Large intestine (tissue), 3 donors: ENCODE measurements at regions not wholly inside any gene's neighbourhood (a gene's known extent, or its start where the extent isn't known, plus 50 kb on each side); places are given as distances from the start of the nearest gene placed in this dataset.

ENCODE experiments used
- DNase-seq, 2 donors: peaks; one replicate each; pipeline versions ENCODE4 v3.0.0 to v3.0.0-alpha.2; 2013
- H3K27ac ChIP-seq: one replicate; pipeline ENCODE4 v1.5.1; 2013; ENCODE audit warnings: low read length
- H3K27me3 ChIP-seq: 2 replicates; pipeline ENCODE4 v1.6.1; 2013; ENCODE audit warnings: low read length; ENCODE audit not compliant: control insufficient read depth, insufficient read depth
- H3K36me3 ChIP-seq: 2 replicates; pipeline ENCODE4 v1.6.1; 2013; ENCODE audit warnings: low read length; ENCODE audit not compliant: control insufficient read depth, insufficient read depth
- H3K4me1 ChIP-seq: one replicate; pipeline ENCODE4 v1.6.1; 2013; ENCODE audit warnings: low read length; ENCODE audit not compliant: control insufficient read depth, insufficient read depth
- H3K4me3 ChIP-seq: one replicate; pipeline ENCODE4 v1.5.1; 2013; ENCODE audit warnings: low read length
- H3K9me3 ChIP-seq: one replicate; pipeline ENCODE4 v1.6.1; 2013; ENCODE audit warnings: mild to moderate bottlenecking, low read depth, low read length, moderate library complexity; ENCODE audit not compliant: control insufficient read depth
- WGBS: methylation state at CpG from one replicate; pipeline ENCODE4 v1.1.5; 2013; ENCODE audit warnings: low lambda C conversion rate; ENCODE audit not compliant: insufficient coverage; 5-methylcytosine and 5-hydroxymethylcytosine counted together

DNA sequence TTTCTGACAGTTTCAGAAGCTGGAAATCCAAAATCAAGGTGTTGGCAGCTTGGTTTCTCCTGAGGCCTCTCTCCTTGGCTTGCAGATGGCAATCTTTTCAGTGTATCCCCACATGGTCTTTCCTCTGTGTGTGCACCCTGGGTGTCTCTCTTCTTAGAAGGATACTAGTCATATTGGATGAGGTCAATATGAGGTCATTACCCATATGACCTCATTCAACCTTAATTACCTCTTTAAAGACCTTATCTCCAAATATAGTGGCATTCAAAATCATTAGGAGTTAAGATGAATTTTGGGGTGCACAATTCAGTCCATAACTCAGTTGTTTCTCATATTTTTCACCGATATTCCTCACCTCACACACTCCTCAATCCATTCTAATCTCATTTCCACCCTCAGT, 92.4 kb upstream of the TGM3 start:
- WGBS, result 89% methylated on average over 1 of the region's 1 CpG
- Histone ChIP-seq H3K4me3 (no peak overlapping the region), H3K4me1 (no peaks in the 10 kb centered on the region), H3K9me3 (peaks cover 10% of the 10 kb centered on the region), H3K36me3 (no peaks in the 10 kb centered on the region), H3K27me3 (peaks cover 26% of the 10 kb centered on the region), H3K27ac (no peak overlapping the region)
- DNase-seq, result no peak

DNA sequence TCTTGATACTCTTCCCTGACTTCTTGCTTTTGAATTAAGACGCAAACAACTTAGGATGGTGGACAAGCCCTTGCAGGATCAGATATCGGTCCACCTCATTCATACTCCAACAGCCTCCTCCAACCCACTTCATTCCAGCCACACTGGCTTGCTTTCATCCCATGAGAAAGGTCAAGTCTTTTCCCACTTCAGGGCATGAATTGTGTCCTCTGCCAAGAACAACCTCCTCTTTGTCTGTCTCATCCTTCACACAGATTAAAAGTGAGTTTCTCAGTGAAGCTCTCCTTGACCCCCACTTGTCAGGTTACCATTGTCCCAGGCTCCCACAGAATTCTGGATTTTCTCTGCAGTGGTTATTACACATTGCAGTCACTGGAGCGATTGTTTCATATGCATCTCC, 91.8 kb upstream of the TGM3 start:
- no peak for DNase-seq
- H3K36me3 ChIP-seq, result no peaks in the 10 kb centered on the region
- peaks cover 10% of the 10 kb centered on the region for H3K9me3 ChIP-seq
- peaks cover 32% of the 10 kb centered on the region for H3K27me3 ChIP-seq
- H3K4me3 ChIP-seq, result no peak overlapping the region
- H3K4me1 ChIP-seq, result no peaks in the 10 kb centered on the region
- no peak overlapping the region for H3K27ac ChIP-seq
- no CpG with 5 or more reads among the region's 3 CpGs for WGBS

DNA sequence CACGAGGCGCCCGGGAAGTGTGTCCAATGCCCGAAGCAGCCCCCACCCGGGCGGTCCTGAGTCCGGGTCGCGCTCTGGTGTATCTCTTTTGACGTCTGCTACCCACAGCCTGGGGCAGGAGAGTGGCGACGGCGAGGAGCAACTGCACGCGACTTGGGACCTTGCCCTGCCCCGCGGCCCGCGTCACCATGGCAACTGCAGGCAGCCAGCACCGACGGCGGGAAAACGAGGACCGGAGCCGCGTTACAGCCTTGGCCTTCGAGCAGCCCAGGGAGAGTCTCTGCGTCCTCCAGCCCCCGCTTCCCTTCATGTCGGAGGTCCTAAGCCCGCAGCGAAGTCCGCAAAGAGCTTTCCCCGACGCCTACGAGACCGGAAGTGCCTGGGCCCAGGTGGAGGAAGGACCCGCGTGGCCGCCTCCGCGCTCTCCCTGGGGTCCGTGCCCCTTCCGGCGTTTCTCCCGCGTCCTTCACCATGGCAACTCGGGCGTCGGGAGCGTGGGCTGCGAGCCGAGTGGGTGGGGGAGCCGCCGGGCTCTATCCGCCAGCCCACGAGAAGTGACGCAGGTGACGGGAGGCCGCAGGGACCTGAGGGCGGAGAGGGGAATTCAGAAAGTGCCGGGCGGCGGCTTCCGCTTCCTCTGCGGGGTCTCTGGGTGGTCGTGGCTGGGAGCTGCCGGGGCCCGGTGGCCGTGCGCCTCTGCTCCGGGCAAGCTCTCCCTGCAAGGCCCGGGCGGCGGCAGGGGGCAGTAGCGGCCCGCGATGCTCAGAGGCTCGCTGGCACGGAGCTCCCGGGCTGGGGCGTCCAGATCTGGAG, 88.6 kb upstream of the TGM3 start:
- Histone ChIP-seq H3K4me1 (no peaks in the 10 kb centered on the region), H3K36me3 (no peaks in the 10 kb centered on the region), H3K4me3 (peak overlapping the region; percentile 49), H3K27me3 (peaks cover 38% of the 10 kb centered on the region), H3K9me3 (peaks cover 10% of the 10 kb centered on the region), H3K27ac (no peak overlapping the region)
- WGBS, result no CpG with 5 or more reads among the region's 82 CpGs
- peak; percentile 43 to 69 for DNase-seq

DNA sequence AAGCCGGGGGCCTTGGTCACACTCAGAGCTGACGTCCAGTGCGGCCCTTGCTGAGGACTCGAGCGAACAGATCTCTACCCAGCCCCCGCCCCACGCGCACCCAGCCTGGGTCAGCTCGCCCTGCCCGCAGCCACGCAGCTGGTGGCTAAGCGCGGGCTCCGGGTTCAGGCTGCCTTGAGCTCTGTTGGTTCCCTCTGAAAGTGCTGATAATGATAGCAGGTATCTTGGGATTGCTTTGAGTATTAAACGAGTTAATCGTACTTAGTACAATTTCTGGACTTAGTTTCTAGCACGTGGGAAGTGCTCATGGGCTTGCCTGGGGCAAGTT, 88.1 kb upstream of the TGM3 start:
- no peak overlapping the region for H3K4me3 ChIP-seq
- WGBS, result no CpG with 5 or more reads among the region's 17 CpGs
- peaks cover 38% of the 10 kb centered on the region for H3K27me3 ChIP-seq
- H3K4me1 ChIP-seq, result no peaks in the 10 kb centered on the region
- no peaks in the 10 kb centered on the region for H3K36me3 ChIP-seq
- H3K9me3 ChIP-seq, result peaks cover 10% of the 10 kb centered on the region
- no peak for DNase-seq
- H3K27ac ChIP-seq, result no peak overlapping the region

DNA sequence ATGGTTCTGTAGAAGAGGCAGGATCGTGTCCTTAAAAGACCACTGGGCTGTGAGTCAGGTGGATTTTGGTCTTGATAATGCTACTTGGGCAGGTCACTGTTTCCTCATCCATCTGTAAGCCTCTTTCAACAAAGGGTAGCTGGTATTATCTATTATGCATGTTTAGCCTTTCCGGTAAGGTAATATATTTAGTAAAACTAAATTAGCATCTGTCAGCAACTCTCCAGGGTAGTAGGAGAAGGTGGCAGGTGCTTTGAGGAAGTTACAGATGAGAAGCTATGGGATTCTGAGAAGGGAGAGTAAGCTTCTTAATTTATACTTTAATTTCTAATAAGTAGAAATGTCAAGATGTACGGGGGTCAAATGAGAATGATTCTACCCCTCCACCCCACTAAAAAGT, 86.9 kb upstream of the TGM3 start:
- WGBS, result 100% methylated on average over 1 of the region's 3 CpGs
- Histone ChIP-seq H3K4me3 (no peak overlapping the region), H3K27ac (no peak overlapping the region), H3K27me3 (peaks cover 38% of the 10 kb centered on the region), H3K4me1 (no peaks in the 10 kb centered on the region), H3K9me3 (peaks cover 10% of the 10 kb centered on the region), H3K36me3 (no peaks in the 10 kb centered on the region)
- no peak for DNase-seq

DNA sequence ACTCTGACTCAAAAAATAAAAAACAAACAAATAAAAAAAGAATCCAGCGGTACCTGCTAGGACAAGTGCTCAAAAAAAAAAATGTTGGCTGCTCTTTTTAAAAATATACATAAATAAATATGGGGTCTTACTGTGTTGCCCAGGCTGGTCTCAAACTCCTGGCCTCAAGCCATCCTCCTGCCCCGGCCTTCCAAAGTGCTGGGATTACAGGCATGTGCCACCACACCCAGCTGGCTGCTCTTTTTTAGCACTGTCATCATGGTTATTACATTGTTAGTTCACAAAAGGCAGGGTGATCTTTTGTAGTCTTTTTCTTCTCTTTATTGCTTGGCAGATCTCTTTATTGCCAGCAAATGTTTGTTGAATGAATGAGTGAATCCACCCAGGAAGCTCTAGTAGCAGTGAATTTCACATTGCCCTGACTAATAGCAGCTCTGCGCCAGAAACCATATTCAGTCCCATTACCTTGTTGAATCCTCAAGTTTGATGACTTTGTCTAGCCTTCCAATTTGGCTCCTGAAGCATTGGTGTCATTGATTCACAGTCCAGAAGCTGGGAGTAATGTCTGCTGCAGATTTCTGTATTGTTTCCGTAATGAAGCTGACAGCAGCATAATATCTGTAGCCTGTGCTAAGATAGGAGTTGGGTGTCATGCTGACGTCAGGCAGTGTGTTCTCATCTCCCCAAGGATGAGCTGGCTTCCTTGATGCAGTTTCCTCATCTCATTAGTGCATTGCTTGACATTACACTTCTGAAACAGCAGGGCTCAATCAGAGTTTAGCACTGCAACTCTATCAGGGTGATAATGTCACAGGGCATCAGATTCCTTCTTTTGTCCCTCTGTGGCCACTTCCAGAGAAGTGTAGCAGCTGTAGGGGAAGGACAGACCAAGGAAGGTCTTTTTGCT, 84.9 kb upstream of the TGM3 start:
- H3K27me3 ChIP-seq, result peaks cover 38% of the 10 kb centered on the region
- no peaks in the 10 kb centered on the region for H3K4me1 ChIP-seq
- no peaks in the 10 kb centered on the region for H3K36me3 ChIP-seq
- H3K4me3 ChIP-seq, result no peak overlapping the region
- H3K9me3 ChIP-seq, result peaks cover 10% of the 10 kb centered on the region
- DNase-seq, result peak in 1 of 2 donors; percentile 9
- H3K27ac ChIP-seq, result no peak overlapping the region
- no CpG with 5 or more reads among the region's 5 CpGs for WGBS

DNA sequence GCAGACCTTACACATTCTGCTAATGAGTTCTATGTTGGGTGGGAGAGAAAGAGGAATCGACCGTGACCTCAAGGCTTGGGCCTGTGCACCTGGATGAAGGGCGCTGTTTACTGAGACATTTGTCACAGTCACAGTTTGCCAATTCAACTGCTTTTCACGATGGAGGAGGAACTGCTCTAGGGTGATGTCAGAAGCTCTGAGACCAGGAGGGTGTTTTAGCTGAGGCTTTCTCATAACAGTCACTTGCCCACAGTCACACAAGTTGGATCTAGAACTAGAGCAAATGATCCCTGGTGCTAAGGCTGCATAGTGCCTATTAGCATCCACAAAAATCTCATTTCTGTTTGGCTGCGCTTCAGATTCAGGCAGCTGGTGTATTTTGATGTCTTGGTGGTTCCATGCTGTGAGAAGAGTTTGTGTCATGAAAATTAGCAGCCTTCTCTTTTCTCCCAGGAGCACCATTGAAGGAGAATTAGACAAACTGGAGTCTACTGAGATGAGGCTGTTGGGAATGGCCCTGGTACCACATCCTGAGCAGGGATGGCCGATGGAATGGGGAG, 83.3 kb upstream of the TGM3 start:
- Histone ChIP-seq H3K4me3 (no peak overlapping the region), H3K27me3 (peaks cover 27% of the 10 kb centered on the region), H3K9me3 (peaks cover 3% of the 10 kb centered on the region), H3K27ac (no peak overlapping the region), H3K4me1 (no peaks in the 10 kb centered on the region), H3K36me3 (no peaks in the 10 kb centered on the region)
- no peak for DNase-seq
- WGBS, result no CpG with 5 or more reads among the region's 6 CpGs

DNA sequence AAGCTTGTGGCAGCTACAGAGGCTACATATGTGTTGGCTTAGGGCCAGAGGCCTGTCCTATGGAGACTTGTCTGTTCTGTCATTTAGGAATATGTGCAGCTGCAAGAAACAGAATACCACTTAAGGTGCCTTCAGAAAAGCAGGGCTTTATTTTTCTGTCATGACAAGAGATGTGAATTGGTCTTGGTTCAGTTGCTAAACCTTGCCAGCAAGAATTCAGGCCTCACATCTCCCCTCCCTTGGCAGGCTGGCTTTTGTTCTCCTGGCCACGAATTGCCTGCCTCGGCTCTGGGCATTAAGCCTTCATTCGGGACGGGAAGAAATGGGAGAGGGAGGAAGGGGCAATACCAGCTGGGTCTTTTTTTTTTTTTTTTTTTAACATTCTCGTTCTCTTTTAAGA, 82.4 kb upstream of the TGM3 start:
- H3K27ac ChIP-seq, result no peak overlapping the region
- WGBS, result no CpG with 5 or more reads among the region's 5 CpGs
- DNase-seq, result no peak
- H3K9me3 ChIP-seq, result no peaks in the 10 kb centered on the region
- no peaks in the 10 kb centered on the region for H3K36me3 ChIP-seq
- H3K27me3 ChIP-seq, result peaks cover 20% of the 10 kb centered on the region
- H3K4me1 ChIP-seq, result no peaks in the 10 kb centered on the region
- H3K4me3 ChIP-seq, result no peak overlapping the region

DNA sequence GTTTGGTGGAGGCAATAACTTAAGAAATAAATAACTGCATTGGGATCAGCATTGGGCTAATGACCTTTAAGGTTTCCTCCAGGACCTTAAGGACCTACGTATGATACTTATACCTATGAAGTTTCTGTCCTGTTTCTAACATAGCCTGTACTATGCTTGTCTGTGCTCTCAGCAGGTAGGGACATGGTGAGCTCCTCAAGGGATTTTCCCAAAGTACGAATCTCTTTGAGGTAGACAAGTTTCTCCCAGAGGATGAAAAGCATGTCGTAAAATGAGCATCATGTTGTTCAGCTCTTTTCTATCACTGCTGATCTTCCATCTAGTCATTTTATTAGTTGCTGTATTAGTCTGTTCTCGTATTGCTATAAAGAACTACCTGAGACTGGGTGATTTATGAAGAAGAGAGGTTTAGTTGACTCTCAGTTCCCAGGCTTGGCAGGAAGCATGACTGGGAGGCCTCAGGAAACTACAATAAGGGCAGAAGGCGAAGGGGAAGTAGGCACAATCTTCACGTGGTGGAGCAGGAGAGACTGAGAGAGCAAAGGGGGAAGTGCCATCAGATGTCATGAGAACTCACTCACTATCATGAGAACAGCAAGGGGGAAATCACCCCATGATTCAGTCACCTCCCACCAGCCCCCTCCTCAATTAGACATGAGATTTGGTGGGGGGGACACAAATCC, 77.8 kb upstream of the TGM3 start:
- no peak for DNase-seq
- Histone ChIP-seq H3K36me3 (no peaks in the 10 kb centered on the region), H3K4me1 (no peaks in the 10 kb centered on the region), H3K4me3 (no peak overlapping the region), H3K27me3 (no peaks in the 10 kb centered on the region), H3K27ac (no peak overlapping the region), H3K9me3 (no peaks in the 10 kb centered on the region)
- 88% methylated on average over 1 of the region's 6 CpGs for WGBS

DNA sequence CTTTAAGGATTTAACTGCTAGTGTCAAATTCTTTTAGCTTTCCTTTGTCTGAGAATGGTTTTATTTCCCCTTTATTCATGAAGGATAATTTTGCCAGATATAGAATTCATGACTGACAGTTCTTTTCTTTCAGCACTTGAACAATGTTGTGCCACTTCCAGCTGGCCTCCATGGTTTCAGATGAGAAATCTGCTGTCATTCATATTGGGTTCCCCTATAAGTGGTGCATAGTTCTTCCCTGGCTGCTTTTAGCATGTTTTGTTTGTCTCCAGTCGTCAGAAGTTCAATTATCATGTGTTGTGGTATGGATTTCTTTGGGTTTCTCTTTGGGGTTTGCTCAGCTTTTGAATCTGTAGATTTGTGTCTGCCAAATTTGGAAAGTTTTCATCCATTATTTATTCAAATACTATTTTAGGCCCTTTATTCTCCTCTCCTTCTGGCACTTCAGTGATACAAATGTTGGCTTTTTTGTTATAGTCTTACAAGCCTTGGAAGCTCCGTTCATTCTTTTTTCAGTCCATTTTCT, 76.3 kb upstream of the TGM3 start:
- Histone ChIP-seq H3K9me3 (no peaks in the 10 kb centered on the region), H3K36me3 (no peaks in the 10 kb centered on the region), H3K4me1 (no peaks in the 10 kb centered on the region), H3K27ac (no peak overlapping the region), H3K27me3 (no peaks in the 10 kb centered on the region), H3K4me3 (no peak overlapping the region)
- 89% methylated on average over 2 of the region's 2 CpGs for whole genome bisulfite sequencing
- no peak for DNase-seq
